ENCODE measurements at regions not wholly inside any gene's neighbourhood (a gene's known extent, or its start where the extent isn't known, plus 50 kb on each side); places are given as distances from the start of the nearest gene placed in this dataset.

GRCh38 chr5:159414021-159414420 is 83.7 kb upstream of the IL12B start:
- DNase-seq (ENCODE audit: low read depth in 1 of 2, low spot score in 1 of 2) = no peak
- TF ChIP-seq GABPA (IDR thresholded peaks at IDR 0.05; ENCODE audit: low read depth) = no peak
- TF ChIP-seq CTCF (IDR thresholded peaks at IDR 0.05; ENCODE audit: insufficient read depth, low read length) = no peak
- no peak for TF ChIP-seq REST (IDR thresholded peaks at IDR 0.05; ENCODE audit: insufficient replicate concordance, low read depth)
- no peak for TF ChIP-seq SPI1 (IDR thresholded peaks at IDR 0.05; ENCODE audit: borderline replicate concordance, low read depth)
- no peak for TF ChIP-seq POLR2AphosphoS5 (IDR thresholded peaks at IDR 0.05; ENCODE audit: low read depth)
- Histone ChIP-seq H3K27me3 (ENCODE audit: insufficient read depth, poor library complexity, severe bottlenecking) (no peaks in the 10 kb centered on the region), H3K27ac (replicated peaks) (no peak overlapping the region), H3K4me3 (replicated peaks; ENCODE audit: insufficient read depth, low read length) (no peak overlapping the region)

- H3K4me3 ChIP-seq (replicated peaks; ENCODE audit: insufficient read depth, low read length) = no peak overlapping the region
- DNase-seq (ENCODE audit: low read depth in 1 of 2, low spot score in 1 of 2) = no peak
- no peak for TF ChIP-seq REST (IDR thresholded peaks at IDR 0.05; ENCODE audit: insufficient replicate concordance, low read depth)
- TF ChIP-seq SPI1 (IDR thresholded peaks at IDR 0.05; ENCODE audit: borderline replicate concordance, low read depth) = no peak
- no peak for TF ChIP-seq POLR2AphosphoS5 (IDR thresholded peaks at IDR 0.05; ENCODE audit: low read depth)
- TF ChIP-seq GABPA (IDR thresholded peaks at IDR 0.05; ENCODE audit: low read depth) = no peak
- no peak for TF ChIP-seq CTCF (IDR thresholded peaks at IDR 0.05; ENCODE audit: insufficient read depth, low read length)
Measured at GRCh38 chr5:159415301-159415937, 85.1 kb upstream of the IL12B start.

GRCh38 chr5:159416438-159416837 is 86.2 kb upstream of the IL12B start:
- TF ChIP-seq CTCF (IDR thresholded peaks at IDR 0.05; ENCODE audit: insufficient read depth, low read length) (no peak), GABPA (IDR thresholded peaks at IDR 0.05; ENCODE audit: low read depth) (no peak), SPI1 (IDR thresholded peaks at IDR 0.05; ENCODE audit: borderline replicate concordance, low read depth) (no peak), POLR2AphosphoS5 (IDR thresholded peaks at IDR 0.05; ENCODE audit: low read depth) (no peak), REST (IDR thresholded peaks at IDR 0.05; ENCODE audit: insufficient replicate concordance, low read depth) (no peak)
- no peak overlapping the region for H3K4me3 ChIP-seq (replicated peaks; ENCODE audit: insufficient read depth, low read length)
- no peak for DNase-seq (ENCODE audit: low read depth in 1 of 2, low spot score in 1 of 2)
- H3K27ac ChIP-seq (replicated peaks) = no peak overlapping the region
- H3K27me3 ChIP-seq (ENCODE audit: insufficient read depth, poor library complexity, severe bottlenecking) = no peaks in the 10 kb centered on the region

More at GRCh38 chr5:159415301-159415937, 85.1 kb upstream of the IL12B start:
- H3K27ac ChIP-seq (replicated peaks) = no peak overlapping the region
- H3K27me3 ChIP-seq (ENCODE audit: insufficient read depth, poor library complexity, severe bottlenecking) = no peaks in the 10 kb centered on the region
